ENCODE measurements at regions not wholly inside any gene's neighbourhood (a gene's known extent, or its start where the extent isn't known, plus 50 kb on each side); places are given as distances from the start of the nearest gene placed in this dataset.
"Not testable (repeated sequence)": the region's sequence is repeated elsewhere in the genome, so short reads cannot be mapped to it uniquely, and the experiment has no call there.

- no peak for DNase-seq (ENCODE audit: low spot score)
Observed at GRCh38 chrX:10965174-10965798, 145.8 kb upstream of the HCCS start.

GRCh38 chrX:10966057-10966456 lies 145.1 kb upstream of the HCCS start:
- DNase-seq (ENCODE audit: low spot score), result no peak

- DNase-seq (ENCODE audit: low spot score), result no peak
Observed at GRCh38 chrX:10971176-10971575, 140.0 kb upstream of the HCCS start.

GRCh38 chrX:10971759-10972158 lies 139.4 kb upstream of the HCCS start:
- no peak for DNase-seq (ENCODE audit: low spot score)

GRCh38 chrX:10972706-10973105 lies 138.4 kb upstream of the HCCS start:
- DNase-seq (ENCODE audit: low spot score), result no peak

- DNase-seq (ENCODE audit: low spot score), result no peak
Observed at GRCh38 chrX:10974920-10975319, 136.2 kb upstream of the HCCS start.

- no peak for DNase-seq (ENCODE audit: low spot score)
Observed at GRCh38 chrX:10979956-10980355, 131.2 kb upstream of the HCCS start.

GRCh38 chrX:10981506-10981905 lies 129.6 kb upstream of the HCCS start:
- no peak for DNase-seq (ENCODE audit: low spot score)

GRCh38 chrX:10983526-10983925 lies 127.6 kb upstream of the HCCS start:
- no peak for DNase-seq (ENCODE audit: low spot score)

GRCh38 chrX:10984213-10984612 lies 126.9 kb upstream of the HCCS start:
- no peak for DNase-seq (ENCODE audit: low spot score)

GRCh38 chrX:10986616-10987015 lies 124.5 kb upstream of the HCCS start:
- DNase-seq (ENCODE audit: low spot score), result no peak

GRCh38 chrX:10988653-10989052 lies 122.5 kb upstream of the HCCS start:
- DNase-seq (ENCODE audit: low spot score), result no peak

GRCh38 chrX:10989386-10989785 lies 121.7 kb upstream of the HCCS start:
- DNase-seq (ENCODE audit: low spot score), result no peak

- no peak for DNase-seq (ENCODE audit: low spot score)
Observed at GRCh38 chrX:10990418-10990817, 120.7 kb upstream of the HCCS start.

GRCh38 chrX:10990976-10991375 lies 120.2 kb upstream of the HCCS start:
- DNase-seq (ENCODE audit: low spot score), result no peak

GRCh38 chrX:10992110-10992509 lies 119.0 kb upstream of the HCCS start:
- no peak for DNase-seq (ENCODE audit: low spot score)

- not testable (repeated sequence) for DNase-seq (ENCODE audit: low spot score)
Observed at GRCh38 chrX:11007076-11007475, 104.1 kb upstream of the HCCS start.

GRCh38 chrX:11010476-11010875 lies 100.7 kb upstream of the HCCS start:
- no peak for DNase-seq (ENCODE audit: low spot score)

- DNase-seq (ENCODE audit: low spot score), result no peak
Observed at GRCh38 chrX:11016728-11017127, 94.4 kb upstream of the HCCS start.

- not testable (repeated sequence) for DNase-seq (ENCODE audit: low spot score)
Observed at GRCh38 chrX:11022588-11022987, 88.5 kb upstream of the HCCS start.

- no peak for DNase-seq (ENCODE audit: low spot score)
Observed at GRCh38 chrX:11039926-11040325, 71.2 kb upstream of the HCCS start.

GRCh38 chrX:11040405-11040804 lies 70.7 kb upstream of the HCCS start:
- DNase-seq (ENCODE audit: low spot score), result no peak

GRCh38 chrX:11040996-11041395 lies 70.1 kb upstream of the HCCS start:
- no peak for DNase-seq (ENCODE audit: low spot score)

- DNase-seq (ENCODE audit: low spot score), result no peak
Observed at GRCh38 chrX:11050013-11050412, 61.1 kb upstream of the HCCS start.

- DNase-seq (ENCODE audit: low spot score), result no peak
Observed at GRCh38 chrX:11053351-11053750, 57.8 kb upstream of the HCCS start.
